Pons (tissue), 1 donor: ENCODE measurements at regions not wholly inside any gene's neighbourhood (a gene's known extent, or its start where the extent isn't known, plus 50 kb on each side); places are given as distances from the start of the nearest gene placed in this dataset.
"Not testable (repeated sequence)": the region's sequence is repeated elsewhere in the genome, so short reads cannot be mapped to it uniquely, and the experiment has no call there.

Source experiments
- DNase-seq: peaks from one replicate; pipeline ENCODE4 v3.0.0-alpha.2; 2016; ENCODE audit warnings: low spot score

GRCh38 chr1:181948372-181948771 lies 113.1 kb downstream of the ZNF648 start:
- no peak for DNase-seq

GRCh38 chr1:181947441-181947840 lies 114.1 kb downstream of the ZNF648 start:
- DNase-seq = no peak

- peak; percentile 45 for DNase-seq
Observed at GRCh38 chr1:181936768-181937581, 124.5 kb downstream of the ZNF648 start.

GRCh38 chr1:181936269-181936668 lies 125.2 kb downstream of the ZNF648 start:
- DNase-seq = no peak

- no peak for DNase-seq
Observed at GRCh38 chr1:181931873-181932272, 129.6 kb downstream of the ZNF648 start.

GRCh38 chr1:181930187-181930586 lies 131.3 kb downstream of the ZNF648 start:
- no peak for DNase-seq

GRCh38 chr1:181926697-181927096 lies 134.8 kb downstream of the ZNF648 start:
- no peak for DNase-seq

GRCh38 chr1:181924034-181924433 lies 137.5 kb downstream of the ZNF648 start:
- DNase-seq = not testable (repeated sequence)

- DNase-seq = no peak
Observed at GRCh38 chr1:181919542-181919941, 142.0 kb downstream of the ZNF648 start.

GRCh38 chr1:181918880-181919525 lies 142.5 kb downstream of the ZNF648 start:
- no peak for DNase-seq

- DNase-seq = no peak
Observed at GRCh38 chr1:181911715-181912114, 149.8 kb downstream of the ZNF648 start.

- no peak for DNase-seq
Observed at GRCh38 chr1:181910905-181911304, 150.6 kb downstream of the ZNF648 start.

- no peak for DNase-seq
Observed at GRCh38 chr1:181909010-181909409, 152.5 kb downstream of the ZNF648 start.

- no peak for DNase-seq
Observed at GRCh38 chr1:181906631-181907030, 154.9 kb downstream of the ZNF648 start.

- no peak for DNase-seq
Observed at GRCh38 chr1:181905944-181906597, 155.4 kb downstream of the ZNF648 start.

- DNase-seq = no peak
Observed at GRCh38 chr1:181898773-181899172, 162.7 kb downstream of the ZNF648 start.

GRCh38 chr1:181896824-181897223 lies 164.7 kb downstream of the ZNF648 start:
- no peak for DNase-seq

- no peak for DNase-seq
Observed at GRCh38 chr1:181894439-181894859, 167.1 kb downstream of the ZNF648 start.

- no peak for DNase-seq
Observed at GRCh38 chr1:181893937-181894336, 167.6 kb downstream of the ZNF648 start.

- DNase-seq = not testable (repeated sequence)
Observed at GRCh38 chr1:181893150-181893549, 168.4 kb downstream of the ZNF648 start.

GRCh38 chr1:181872562-181872961 lies 188.9 kb downstream of the ZNF648 start:
- DNase-seq = no peak

GRCh38 chr1:181863736-181864135 lies 197.8 kb downstream of the ZNF648 start:
- DNase-seq = no peak

- no peak for DNase-seq
Observed at GRCh38 chr1:181863006-181863405, 198.5 kb downstream of the ZNF648 start.
